HG03342 (cell line): ENCODE measurements at regions not wholly inside any gene's neighbourhood (a gene's known extent, or its start where the extent isn't known, plus 50 kb on each side); places are given as distances from the start of the nearest gene placed in this dataset.

Experiments
- ATAC-seq: cut with Tn5 transposase; IDR thresholded peaks from one replicate; pipeline ENCODE4 v1.9.1; 2021; ENCODE audit warnings: mild to moderate bottlenecking, moderate library complexity; ENCODE audit not compliant: unreplicated experiment

- ATAC-seq = peak; percentile 57
These were observed 56.0 kb upstream of the BTRC start for GRCh38 chr10:101297901-101298486.

GRCh38 chr10:101299211-101299610 lies 54.8 kb upstream of the BTRC start:
- no peak for ATAC-seq

- ATAC-seq = no peak
These were observed 52.7 kb upstream of the BTRC start for GRCh38 chr10:101301111-101301731.

- no peak for ATAC-seq
These were observed 50.8 kb upstream of the BTRC start for GRCh38 chr10:101303087-101303703.
